HepG2 (cell line): ENCODE measurements at regions not wholly inside any gene's neighbourhood (a gene's known extent, or its start where the extent isn't known, plus 50 kb on each side); places are given as distances from the start of the nearest gene placed in this dataset.

ENCODE experiments used
- ATAC-seq: fragments of 200-7000 bp; cut with Tn5 transposase; 3 replicates; pipeline ENCODE4 v1.9.1; 2020; ENCODE audit warnings: mild to moderate bottlenecking, moderate library complexity
- BruUV-seq: library from RNA; stranded (reverse); fragments of 400-500 nt; replicated peaks from 2 replicates; lab custom pipeline; 2021; lab: Mats Ljungman, UMichigan
- CTCF ChIA-PET: fragments of 300-600 bp; formaldehyde crosslinking; extraction: SDS; loops from one replicate; lab custom pipeline; 2021; ENCODE audit warnings: low total read pairs, inconsistent platforms, low intra/inter-chr PET ratio; lab: Yijun Ruan, JAX
- POLR2A ChIA-PET: fragments of 350-600 bp; sonication (Branson Sonifier 250); formaldehyde crosslinking; loops from one replicate; lab custom pipeline; 2020; ENCODE audit warnings: antibody characterized with exemption, inconsistent platforms; lab: Yijun Ruan, JAX
- DNase-seq: peaks from one replicate; pipeline ENCODE4 v3.0.0-alpha.2; 2015; ENCODE audit warnings: low spot score
- FAIRE-seq: peaks from 3 replicates; lab custom pipeline; 2011; peaks lifted over from hg19 to GRCh38; lab: Jason Lieb, UNC
- H2AFZ ChIP-seq: one replicate; pipeline ENCODE4 v1.6.1; 2011; ENCODE audit warnings: low read length, inconsistent platforms
- H3K27ac ChIP-seq: fragments of 300-600 bp; 3 replicates; pipeline ENCODE4 v1.8.0; 2011; ENCODE audit warnings: mixed run types, mild to moderate bottlenecking, mixed read lengths, low read length, inconsistent platforms; ENCODE audit not compliant: insufficient read depth; ENCODE audit errors: extremely low read length
- H3K27me3 ChIP-seq, 2 experiments: fragments of 200-600 bp in 1 of 2; 2 replicates in 1 of 2; 3 replicates in 1 of 2; pipeline versions ENCODE4 v1.6.0 to v1.8.0; 2011; ENCODE audit warnings: low read length in 2 of 2, mild to moderate bottlenecking in 2 of 2, moderate library complexity in 2 of 2, inconsistent platforms in 1 of 2; ENCODE audit not compliant: insufficient read depth in 2 of 2, control insufficient read depth in 1 of 2
- H3K36me3 ChIP-seq, 2 experiments: fragments of 200-600 bp in 1 of 2; replicated peaks in 1 of 2; 2 replicates in 1 of 2; 3 replicates in 1 of 2; pipeline versions ENCODE4 v1.5.1 to v1.8.0; 2011; ENCODE audit warnings: low read length in 2 of 2, inconsistent platforms in 1 of 2; ENCODE audit not compliant: insufficient read depth in 2 of 2, control insufficient read depth in 1 of 2
- H3K4me1 ChIP-seq: 2 replicates; pipeline ENCODE4 v1.5.1; 2012; ENCODE audit warnings: low read length, inconsistent platforms; ENCODE audit not compliant: insufficient read depth
- H3K4me2 ChIP-seq: 2 replicates; pipeline ENCODE4 v1.6.0; 2011; ENCODE audit warnings: low read depth, low read length, inconsistent platforms
- H3K4me3 ChIP-seq, 3 experiments: fragments of 200-600 bp in 1 of 3; sonication (generic), shearing (Covaris generic) in 1 of 3; replicated peaks in 1 of 3; 2 replicates each; pipeline ENCODE4 v1.5.1; 2011 to 2016; ENCODE audit warnings: low read length in 3 of 3, inconsistent platforms in 2 of 3, low read depth in 2 of 3, mild to moderate bottlenecking in 2 of 3, control low read depth in 1 of 3, mixed read lengths in 1 of 3; ENCODE audit not compliant: insufficient read depth in 1 of 3
- H3K79me2 ChIP-seq: one replicate; pipeline ENCODE4 v1.6.1; 2011; ENCODE audit warnings: low read length, inconsistent platforms; ENCODE audit not compliant: insufficient read depth
- H3K9ac ChIP-seq: 2 replicates; pipeline ENCODE4 v1.6.0; 2011; ENCODE audit warnings: mild to moderate bottlenecking, low read depth, low read length, inconsistent platforms; ENCODE audit not compliant: insufficient read depth
- H3K9me3 ChIP-seq: 2 replicates; pipeline ENCODE4 v1.5.1; 2012; ENCODE audit warnings: mild to moderate bottlenecking, low read length
- H4K20me1 ChIP-seq: 2 replicates; pipeline ENCODE4 v1.6.0; 2011; ENCODE audit warnings: inconsistent platforms, mild to moderate bottlenecking, low read length, moderate library complexity; ENCODE audit not compliant: insufficient read depth
- GABPB1 ChIP-seq: IDR thresholded peaks from 2 replicates; pipeline ENCODE4 v1.6.1; 2016; ENCODE audit warnings: mild to moderate bottlenecking, missing genetic modification reagents, moderate library complexity, missing compliant biosample characterization
- GRHL1 ChIP-seq: sonication (generic); formaldehyde crosslinking; conservative IDR thresholded peaks from 2 replicates; pipeline ENCODE4 v1.8.0; 2022; ENCODE audit warnings: missing genetic modification reagents
- KAT2B ChIP-seq: fragments of 150-350 bp; IDR thresholded peaks from 2 replicates; pipeline ENCODE4 v1.6.1; 2014; ENCODE audit warnings: low read depth, low read length, borderline replicate concordance
- POLR2AphosphoS5 ChIP-seq: IDR thresholded peaks from 2 replicates; pipeline ENCODE4 v1.6.1; 2012; ENCODE audit warnings: low read depth, low read length
- ZNF710 ChIP-seq: sonication (generic); formaldehyde crosslinking; IDR thresholded peaks from 2 replicates; pipeline ENCODE4 v1.5.0; 2020; ENCODE audit warnings: mild to moderate bottlenecking, missing genetic modification reagents, borderline replicate concordance
- ZNF790 ChIP-seq: sonication (generic); formaldehyde crosslinking; IDR thresholded peaks from 2 replicates; pipeline ENCODE4 v1.8.0; 2022; ENCODE audit warnings: missing genetic modification reagents, mild to moderate bottlenecking, borderline replicate concordance
- WGBS: methylation state at CpG from one replicate; pipeline ENCODE4 v1.1.6; 2017; ENCODE audit warnings: low lambda C conversion rate; 5-methylcytosine and 5-hydroxymethylcytosine counted together
- in situ Hi-C: cut with HindIII; loops from 2 replicates; pipeline ENCODE4 v1.10.0; 2017; ENCODE audit warnings: low pct_unique_long_range_greater_than_20kb; ENCODE audit not compliant: extremely low pct_ligation_motif_present
- intact Hi-C: fragments of 100-400 bp; cut with micrococcal nuclease; formaldehyde crosslinking; loops from one replicate; pipeline ENCODE4 v1.10.0; 2022; ENCODE audit not compliant: unreplicated experiment
- TF ChIP-seq, protein P1 (sequence below): sonication (generic); formaldehyde crosslinking; IDR thresholded peaks from 2 replicates; pipeline ENCODE4 v1.8.1; 2023; ENCODE audit warnings: missing genetic modification reagents, mild to moderate bottlenecking, borderline replicate concordance

DNA sequence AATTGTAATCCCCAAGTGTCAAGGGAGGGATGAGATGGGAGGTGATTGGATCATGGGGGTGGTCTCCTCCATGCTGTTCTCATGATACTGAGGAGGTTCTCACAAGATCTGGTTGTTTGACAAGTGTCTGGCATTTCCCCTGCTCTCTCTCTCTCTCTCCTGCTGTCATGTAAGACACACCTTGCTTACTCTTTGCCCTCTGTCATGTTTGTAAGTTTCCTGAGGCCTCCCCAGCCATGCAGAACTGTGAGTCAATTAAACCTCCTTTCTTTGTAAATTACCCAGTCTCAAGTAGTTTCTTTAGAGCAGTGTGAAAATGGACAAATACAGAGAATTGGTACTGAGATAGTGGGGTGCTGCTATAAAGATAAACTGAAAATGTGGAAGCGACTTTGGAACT lies 207.9 kb downstream of the HINT1 start:
- BruUV-seq, result no TSS peak
- H3K9me3 ChIP-seq, result no peaks in the 10 kb centered on the region
- TF ChIP-seq ZNF710 (CRISPR knock-in tag) (no peak), POLR2AphosphoS5 (no peak)
- TF ChIP-seq, protein P1, sequence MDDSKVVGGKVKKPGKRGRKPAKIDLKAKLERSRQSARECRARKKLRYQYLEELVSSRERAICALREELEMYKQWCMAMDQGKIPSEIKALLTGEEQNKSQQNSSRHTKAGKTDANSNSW (CRISPR knock-in tag), result no peak
- no peaks in the 10 kb centered on the region for H3K36me3 ChIP-seq
- POLR2A ChIA-PET, result no interaction called here
- 0% methylated on average over 1 of the region's 1 CpG for WGBS
- no peak overlapping the region for H3K4me3 ChIP-seq
- H4K20me1 ChIP-seq, result no peaks in the 10 kb centered on the region
- H3K27me3 ChIP-seq, result no peaks in the 10 kb centered on the region
- no peak overlapping the region for H3K9ac ChIP-seq
- intact Hi-C loops (no loop called here), in situ Hi-C loops (no loop called here)
- CTCF ChIA-PET, result no interaction called here
- no peak for DNase-seq
- H3K27ac ChIP-seq, result no peak overlapping the region
- no peak overlapping the region for H2AFZ ChIP-seq
- no peaks in the 10 kb centered on the region for H3K79me2 ChIP-seq
- ATAC-seq, result no peak
- no peak overlapping the region for H3K4me2 ChIP-seq
- no peaks in the 10 kb centered on the region for H3K4me1 ChIP-seq
- no peak for FAIRE-seq

GRCh38 chr5:130955041-130955440 lies 210.0 kb downstream of the HINT1 start:
- Histone ChIP-seq H3K4me2 (no peak overlapping the region), H3K36me3 (no peaks in the 10 kb centered on the region), H3K27me3 (no peaks in the 10 kb centered on the region), H3K9me3 (no peaks in the 10 kb centered on the region), H2AFZ (no peak overlapping the region), H4K20me1 (no peaks in the 10 kb centered on the region), H3K79me2 (no peaks in the 10 kb centered on the region), H3K4me1 (no peaks in the 10 kb centered on the region), H3K4me3 (no peak overlapping the region), H3K27ac (no peak overlapping the region), H3K9ac (no peak overlapping the region)
- DNase-seq (no peak), ATAC-seq (no peak), FAIRE-seq (no peak)
- no peak for TF ChIP-seq GABPB1 (CRISPR knock-in tag)
- TF ChIP-seq GRHL1 (CRISPR knock-in tag), result no peak
- TF ChIP-seq ZNF790 (CRISPR knock-in tag), result no peak
- TF ChIP-seq POLR2AphosphoS5, result no peak
- TF ChIP-seq KAT2B, result no peak
- intact Hi-C loops (no loop called here), in situ Hi-C loops (no loop called here)
- POLR2A ChIA-PET, result no interaction called here
- CTCF ChIA-PET, result no interaction called here
- no TSS peak for BruUV-seq
